Glutamatergic neuron (in vitro differentiated cells): ENCODE measurements at regions not wholly inside any gene's neighbourhood (a gene's known extent, or its start where the extent isn't known, plus 50 kb on each side); places are given as distances from the start of the nearest gene placed in this dataset.

Experiments
- DNase-seq: peaks from one replicate; pipeline ENCODE4 v3.0.0; 2022
- H3K27ac Mint-ChIP-seq: one replicate; pipeline ENCODE4 v1.8.0; 2020; ENCODE audit warnings: mild to moderate bottlenecking, mixed read lengths, inconsistent platforms; ENCODE audit not compliant: unreplicated experiment
- H3K27me3 Mint-ChIP-seq: one replicate; pipeline ENCODE4 v1.8.0; 2020; ENCODE audit warnings: mild to moderate bottlenecking, moderate library complexity, mixed read lengths, inconsistent platforms; ENCODE audit not compliant: unreplicated experiment
- H3K36me3 Mint-ChIP-seq: one replicate; pipeline ENCODE4 v1.8.0; 2020; ENCODE audit warnings: mild to moderate bottlenecking, mixed read lengths, inconsistent platforms; ENCODE audit not compliant: unreplicated experiment
- H3K4me1 Mint-ChIP-seq: one replicate; pipeline ENCODE4 v1.8.0; 2020; ENCODE audit warnings: mild to moderate bottlenecking, low read depth, mixed read lengths, inconsistent platforms; ENCODE audit not compliant: unreplicated experiment
- H3K4me3 Mint-ChIP-seq: one replicate; pipeline ENCODE4 v1.8.0; 2020; ENCODE audit warnings: mild to moderate bottlenecking, mixed read lengths, inconsistent platforms; ENCODE audit not compliant: unreplicated experiment
- H3K9me3 Mint-ChIP-seq: one replicate; pipeline ENCODE4 v1.8.0; 2020; ENCODE audit warnings: mild to moderate bottlenecking, moderate library complexity, mixed read lengths, inconsistent platforms; ENCODE audit not compliant: unreplicated experiment
- CTCF ChIP-seq: fragments of 200-600 bp; sonication (generic); IDR thresholded peaks from one replicate; pipeline ENCODE4 v1.5.0; 2021; ENCODE audit not compliant: partially characterized antibody, unreplicated experiment

- no peak for DNase-seq
- TF ChIP-seq CTCF, result no peak
- Mint-ChIP-seq H3K36me3 (no peaks in the 10 kb centered on the region), H3K27me3 (peaks cover 6% of the 10 kb centered on the region), H3K9me3 (peaks cover 2% of the 10 kb centered on the region), H3K27ac (no peak overlapping the region), H3K4me3 (no peak overlapping the region), H3K4me1 (no peaks in the 10 kb centered on the region)
Measured at GRCh38 chr4:30535255-30535654, 184.9 kb upstream of the PCDH7 start.

- no peaks in the 10 kb centered on the region for H3K4me1 Mint-ChIP-seq
- H3K9me3 Mint-ChIP-seq, result peaks cover 2% of the 10 kb centered on the region
- peaks cover 6% of the 10 kb centered on the region for H3K27me3 Mint-ChIP-seq
Measured at GRCh38 chr4:30536231-30536630, 183.9 kb upstream of the PCDH7 start.

GRCh38 chr4:30537456-30537855 is 182.7 kb upstream of the PCDH7 start:
- Mint-ChIP-seq H3K27ac (no peak overlapping the region), H3K36me3 (no peaks in the 10 kb centered on the region), H3K4me3 (no peak overlapping the region), H3K4me1 (no peaks in the 10 kb centered on the region), H3K27me3 (peaks cover 6% of the 10 kb centered on the region), H3K9me3 (no peaks in the 10 kb centered on the region)
- DNase-seq, result no peak
- TF ChIP-seq CTCF, result no peak

More at GRCh38 chr4:30536231-30536630, 183.9 kb upstream of the PCDH7 start:
- Mint-ChIP-seq H3K4me3 (no peak overlapping the region), H3K27ac (no peak overlapping the region), H3K36me3 (no peaks in the 10 kb centered on the region)
- no peak for DNase-seq
- TF ChIP-seq CTCF, result no peak

GRCh38 chr4:30538794-30539193 is 181.4 kb upstream of the PCDH7 start:
- no peak for TF ChIP-seq CTCF
- H3K9me3 Mint-ChIP-seq, result no peaks in the 10 kb centered on the region
- H3K27ac Mint-ChIP-seq, result no peak overlapping the region
- no peaks in the 10 kb centered on the region for H3K4me1 Mint-ChIP-seq
- no peak for DNase-seq
- peaks cover 6% of the 10 kb centered on the region for H3K27me3 Mint-ChIP-seq
- H3K4me3 Mint-ChIP-seq, result no peak overlapping the region
- H3K36me3 Mint-ChIP-seq, result no peaks in the 10 kb centered on the region

GRCh38 chr4:30543057-30543456 is 177.1 kb upstream of the PCDH7 start:
- TF ChIP-seq CTCF, result no peak
- H3K36me3 Mint-ChIP-seq, result no peaks in the 10 kb centered on the region
- H3K4me1 Mint-ChIP-seq, result no peaks in the 10 kb centered on the region
- H3K9me3 Mint-ChIP-seq, result no peaks in the 10 kb centered on the region
- no peak overlapping the region for H3K27ac Mint-ChIP-seq
- peaks cover 2% of the 10 kb centered on the region for H3K27me3 Mint-ChIP-seq
- DNase-seq, result no peak
- no peak overlapping the region for H3K4me3 Mint-ChIP-seq
